Activated CD4-positive, alpha-beta T cell treated with anti-CD3 and anti-CD28 coated beads, Interleukin-2, amount 10 ng/mL, durations not matched to agents 7 days and 5 days (primary cell): ENCODE measurements at regions not wholly inside any gene's neighbourhood (a gene's known extent, or its start where the extent isn't known, plus 50 kb on each side); places are given as distances from the start of the nearest gene placed in this dataset.

Experiments used
- CTCF ChIA-PET: fragments of 350-600 bp; sonication (Branson Sonifier 250); formaldehyde crosslinking; loops from one replicate; lab custom pipeline; 2021; ENCODE audit warnings: antibody characterized with exemption; lab: Charles Lee
- POLR2A ChIA-PET: fragments of 350-600 bp; sonication (Branson Sonifier 250); formaldehyde crosslinking; loops from one replicate; lab custom pipeline; 2021; ENCODE audit warnings: antibody characterized with exemption; lab: Charles Lee
- DNase-seq: peaks from one replicate; pipeline ENCODE4 v3.0.0-alpha.2; 2020
- H3K27ac Mint-ChIP-seq: one replicate; pipeline ENCODE4 v1.8.0; 2021; ENCODE audit warnings: mild to moderate bottlenecking, moderate library complexity, mixed read lengths
- H3K27me3 Mint-ChIP-seq: one replicate; pipeline ENCODE4 v1.8.0; 2021; ENCODE audit warnings: mixed read lengths
- H3K36me3 Mint-ChIP-seq: one replicate; pipeline ENCODE4 v1.8.0; 2021; ENCODE audit warnings: low read depth, mixed read lengths
- H3K4me1 Mint-ChIP-seq: one replicate; pipeline ENCODE4 v1.8.0; 2021; ENCODE audit warnings: mixed read lengths
- H3K4me3 Mint-ChIP-seq: one replicate; pipeline ENCODE4 v1.8.0; 2021; ENCODE audit warnings: mild to moderate bottlenecking, moderate library complexity, mixed read lengths
- H3K9me3 Mint-ChIP-seq: one replicate; pipeline ENCODE4 v1.8.0; 2021; ENCODE audit warnings: mixed read lengths

GRCh38 chr9:118038713-118039112 is 334.5 kb downstream of the TLR4 start:
- H3K27me3 Mint-ChIP-seq: no peaks in the 10 kb centered on the region
- CTCF ChIA-PET: no interaction called here

GRCh38 chr9:118058227-118058626 is 354.0 kb downstream of the TLR4 start:
- Mint-ChIP-seq H3K27ac (no peak overlapping the region), H3K4me3 (no peak overlapping the region), H3K27me3 (no peaks in the 10 kb centered on the region), H3K4me1 (no peaks in the 10 kb centered on the region), H3K9me3 (no peaks in the 10 kb centered on the region), H3K36me3 (no peaks in the 10 kb centered on the region)
- no peak for DNase-seq
- CTCF ChIA-PET: no interaction called here
- POLR2A ChIA-PET: no interaction called here

More at GRCh38 chr9:118038713-118039112, 334.5 kb downstream of the TLR4 start:
- POLR2A ChIA-PET: no interaction called here
- no peaks in the 10 kb centered on the region for H3K4me1 Mint-ChIP-seq
- no peaks in the 10 kb centered on the region for H3K36me3 Mint-ChIP-seq
- H3K27ac Mint-ChIP-seq: no peak overlapping the region
- no peak overlapping the region for H3K4me3 Mint-ChIP-seq
- no peak for DNase-seq
- H3K9me3 Mint-ChIP-seq: no peaks in the 10 kb centered on the region

GRCh38 chr9:118059484-118060278 is 355.5 kb downstream of the TLR4 start:
- Mint-ChIP-seq H3K27me3 (no peaks in the 10 kb centered on the region), H3K4me1 (no peaks in the 10 kb centered on the region), H3K36me3 (no peaks in the 10 kb centered on the region), H3K4me3 (no peak overlapping the region), H3K9me3 (no peaks in the 10 kb centered on the region), H3K27ac (no peak overlapping the region)
- ChIA-PET CTCF (no interaction called here), POLR2A (no interaction called here)
- DNase-seq: peak; percentile 35

- H3K4me3 Mint-ChIP-seq: no peak overlapping the region
- no peaks in the 10 kb centered on the region for H3K36me3 Mint-ChIP-seq
- no peak for DNase-seq
- POLR2A ChIA-PET: no interaction called here
- no peaks in the 10 kb centered on the region for H3K9me3 Mint-ChIP-seq
- H3K27me3 Mint-ChIP-seq: no peaks in the 10 kb centered on the region
- CTCF ChIA-PET: no interaction called here
- H3K4me1 Mint-ChIP-seq: no peaks in the 10 kb centered on the region
- no peak overlapping the region for H3K27ac Mint-ChIP-seq
Measured at GRCh38 chr9:118083161-118083560, 379.0 kb downstream of the TLR4 start.

GRCh38 chr9:118088090-118088489 is 383.9 kb downstream of the TLR4 start:
- Mint-ChIP-seq H3K27ac (no peak overlapping the region), H3K36me3 (no peaks in the 10 kb centered on the region), H3K4me3 (no peak overlapping the region), H3K9me3 (no peaks in the 10 kb centered on the region), H3K27me3 (no peaks in the 10 kb centered on the region), H3K4me1 (no peaks in the 10 kb centered on the region)
- ChIA-PET POLR2A (no interaction called here), CTCF (interaction anchor here (1.2 kb wide), 1 partner anchor 18 kb away, joined by 3 read pairs; no protein-coding TSS in a partner anchor)
- no peak for DNase-seq

- CTCF ChIA-PET: no interaction called here
- Mint-ChIP-seq H3K27me3 (no peaks in the 10 kb centered on the region), H3K9me3 (no peaks in the 10 kb centered on the region), H3K4me3 (no peak overlapping the region), H3K4me1 (no peaks in the 10 kb centered on the region), H3K36me3 (no peaks in the 10 kb centered on the region), H3K27ac (no peak overlapping the region)
- DNase-seq: no peak
- POLR2A ChIA-PET: no interaction called here
Measured at GRCh38 chr9:118091226-118091625, 387.0 kb downstream of the TLR4 start.

GRCh38 chr9:118091711-118092500 is 387.7 kb downstream of the TLR4 start:
- no peaks in the 10 kb centered on the region for H3K9me3 Mint-ChIP-seq
- no peak for DNase-seq
- H3K4me3 Mint-ChIP-seq: no peak overlapping the region
- no peaks in the 10 kb centered on the region for H3K4me1 Mint-ChIP-seq
- no peaks in the 10 kb centered on the region for H3K27me3 Mint-ChIP-seq
- no peak overlapping the region for H3K27ac Mint-ChIP-seq
- ChIA-PET POLR2A (no interaction called here), CTCF (no interaction called here)
- H3K36me3 Mint-ChIP-seq: no peaks in the 10 kb centered on the region

GRCh38 chr9:118094387-118094786 is 390.2 kb downstream of the TLR4 start:
- no peak for DNase-seq
- Mint-ChIP-seq H3K27me3 (no peaks in the 10 kb centered on the region), H3K27ac (no peak overlapping the region), H3K4me1 (no peaks in the 10 kb centered on the region), H3K36me3 (no peaks in the 10 kb centered on the region), H3K4me3 (no peak overlapping the region), H3K9me3 (no peaks in the 10 kb centered on the region)
- CTCF ChIA-PET: interaction anchor here (0.5 kb wide), 1 partner anchor 663 kb away, joined by 3 read pairs; no protein-coding TSS in a partner anchor
- POLR2A ChIA-PET: no interaction called here

- no peaks in the 10 kb centered on the region for H3K36me3 Mint-ChIP-seq
- CTCF ChIA-PET: interaction anchor here (0.7 kb wide), 1 partner anchor 456 kb away, joined by 3 read pairs; no protein-coding TSS in a partner anchor
- no peak overlapping the region for H3K4me3 Mint-ChIP-seq
- no peaks in the 10 kb centered on the region for H3K27me3 Mint-ChIP-seq
- no peak overlapping the region for H3K27ac Mint-ChIP-seq
- no peak for DNase-seq
- POLR2A ChIA-PET: no interaction called here
- H3K9me3 Mint-ChIP-seq: no peaks in the 10 kb centered on the region
- no peaks in the 10 kb centered on the region for H3K4me1 Mint-ChIP-seq
Measured at GRCh38 chr9:118100529-118101419, 396.6 kb downstream of the TLR4 start.

- no peak for DNase-seq
- Mint-ChIP-seq H3K4me3 (no peak overlapping the region), H3K27me3 (no peaks in the 10 kb centered on the region), H3K4me1 (no peaks in the 10 kb centered on the region), H3K9me3 (no peaks in the 10 kb centered on the region), H3K27ac (no peak overlapping the region), H3K36me3 (no peaks in the 10 kb centered on the region)
- CTCF ChIA-PET: no interaction called here
- POLR2A ChIA-PET: no interaction called here
Measured at GRCh38 chr9:118104363-118104762, 400.2 kb downstream of the TLR4 start.

GRCh38 chr9:118108971-118109370 is 404.8 kb downstream of the TLR4 start:
- Mint-ChIP-seq H3K9me3 (no peaks in the 10 kb centered on the region), H3K27me3 (no peaks in the 10 kb centered on the region), H3K27ac (no peak overlapping the region), H3K36me3 (no peaks in the 10 kb centered on the region), H3K4me3 (no peak overlapping the region), H3K4me1 (no peaks in the 10 kb centered on the region)
- ChIA-PET CTCF (no interaction called here), POLR2A (no interaction called here)
- no peak for DNase-seq

GRCh38 chr9:118109542-118109941 is 405.3 kb downstream of the TLR4 start:
- Mint-ChIP-seq H3K36me3 (no peaks in the 10 kb centered on the region), H3K4me3 (no peak overlapping the region), H3K9me3 (no peaks in the 10 kb centered on the region), H3K27me3 (no peaks in the 10 kb centered on the region), H3K27ac (no peak overlapping the region), H3K4me1 (no peaks in the 10 kb centered on the region)
- POLR2A ChIA-PET: no interaction called here
- CTCF ChIA-PET: no interaction called here
- DNase-seq: no peak
